CD4-positive, alpha-beta T cell (primary cell): ENCODE measurements at regions not wholly inside any gene's neighbourhood (a gene's known extent, or its start where the extent isn't known, plus 50 kb on each side); places are given as distances from the start of the nearest gene placed in this dataset.

Experiments
- ATAC-seq: fragments of 200-7000 bp; cut with Tn5 transposase; one replicate; pipeline ENCODE4 v1.10.0; 2022; ENCODE audit warnings: mild to moderate bottlenecking; ENCODE audit not compliant: poor library complexity
- CTCF ChIA-PET: fragments of 350-600 bp; sonication (Branson Sonifier 250); formaldehyde crosslinking; loops from one replicate; lab custom pipeline; 2021; ENCODE audit warnings: antibody characterized with exemption, inconsistent platforms; lab: Charles Lee
- POLR2A ChIA-PET: fragments of 350-600 bp; sonication (Branson Sonifier 250); formaldehyde crosslinking; loops from one replicate; lab custom pipeline; 2021; ENCODE audit warnings: antibody characterized with exemption, inconsistent platforms; lab: Charles Lee
- DNase-seq, 14 experiments: peaks; one replicate each; pipeline ENCODE4 v3.0.0-alpha.2; 2013 to 2020; ENCODE audit warnings: mixed read lengths in 2 of 14
- H3K27ac ChIP-seq, 2 donors: one replicate each; pipeline versions ENCODE4 v1.5.1 to v1.7.0; 2013; ENCODE audit warnings: low read length in 2 of 2, low read depth in 1 of 2, mild to moderate bottlenecking in 1 of 2
- H3K27me3 ChIP-seq, 2 experiments: 1 replicate in 1 of 2; 2 replicates in 1 of 2; pipeline versions ENCODE4 v1.6.1 to v1.7.0; 2013; ENCODE audit warnings: low read length in 2 of 2, control low read depth in 1 of 2, mild to moderate bottlenecking in 1 of 2, moderate library complexity in 1 of 2; ENCODE audit not compliant: insufficient read depth in 2 of 2, control insufficient read depth in 1 of 2
- H3K36me3 ChIP-seq: one replicate; pipeline ENCODE4 v1.6.1; 2013; ENCODE audit warnings: low read length, control low read depth; ENCODE audit not compliant: insufficient read depth
- H3K4me1 ChIP-seq: one replicate; pipeline ENCODE4 v1.6.1; 2013; ENCODE audit warnings: low read length, control low read depth; ENCODE audit not compliant: insufficient read depth
- H3K4me3 ChIP-seq: one replicate; pipeline ENCODE4 v1.5.1; 2013; ENCODE audit warnings: mild to moderate bottlenecking, low read length, moderate library complexity
- H3K9me3 ChIP-seq, 2 experiments: 1 replicate in 1 of 2; 2 replicates in 1 of 2; pipeline versions ENCODE4 v1.6.1 to v1.7.0; 2013; ENCODE audit warnings: low read length in 2 of 2, mild to moderate bottlenecking in 2 of 2, control low read depth in 1 of 2, moderate library complexity in 1 of 2; ENCODE audit not compliant: control insufficient read depth in 1 of 2, insufficient read depth in 1 of 2
- H3K27ac Mint-ChIP-seq: one replicate; pipeline ENCODE4 v1.8.0; 2020; ENCODE audit warnings: mixed read lengths
- H3K27me3 Mint-ChIP-seq: one replicate; pipeline ENCODE4 v1.8.0; 2021; ENCODE audit warnings: mixed read lengths
- H3K36me3 Mint-ChIP-seq: one replicate; pipeline ENCODE4 v1.8.0; 2021; ENCODE audit warnings: low read depth, mixed read lengths
- H3K4me1 Mint-ChIP-seq: one replicate; pipeline ENCODE4 v1.8.0; 2021; ENCODE audit warnings: low read depth, mixed read lengths
- H3K4me3 Mint-ChIP-seq: one replicate; pipeline ENCODE4 v1.8.0; 2020; ENCODE audit warnings: mild to moderate bottlenecking, mixed read lengths
- H3K9me3 Mint-ChIP-seq: one replicate; pipeline ENCODE4 v1.8.0; 2020; ENCODE audit warnings: mixed read lengths
- intact Hi-C, 2 experiments: fragments of 100-400 bp; cut with DNase I in 1 of 2; cut with micrococcal nuclease in 1 of 2; formaldehyde crosslinking; loops; one replicate each; pipeline versions ENCODE4 v1.15.1 to v1.9.0; 2023 to 2025; cut with DNase I, micrococcal nuclease
- TF ChIP-seq, protein P1 (sequence below): fragments of 200-600 bp; IDR thresholded peaks from one replicate; pipeline ENCODE4 v1.8.0; 2022; ENCODE audit warnings: antibody characterized with exemption, mild to moderate bottlenecking

DNA sequence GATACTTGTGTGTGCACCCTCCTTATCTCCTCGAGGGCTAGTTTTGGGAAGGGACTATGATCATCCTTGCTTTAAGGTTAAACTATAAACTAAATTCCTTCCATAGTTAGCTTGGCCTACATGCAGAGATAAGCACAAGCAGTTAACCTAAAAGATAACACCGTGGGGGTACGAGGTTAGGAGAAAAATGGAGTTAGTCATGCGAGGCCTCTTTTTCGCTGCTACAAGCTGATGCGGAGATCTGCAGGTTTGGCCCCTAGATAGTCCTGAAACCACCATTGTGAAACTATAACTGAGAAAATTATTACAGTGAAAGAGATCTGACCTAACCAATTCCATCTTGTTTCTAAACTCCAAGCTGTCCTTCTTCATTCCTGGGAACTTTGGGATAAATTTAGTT, 113.7 kb upstream of the ZKSCAN2 start:
- Mint-ChIP-seq H3K27me3 (peaks cover 15% of the 10 kb centered on the region), H3K9me3 (no peaks in the 10 kb centered on the region), H3K4me1 (no peaks in the 10 kb centered on the region), H3K27ac (no peak overlapping the region), H3K36me3 (no peaks in the 10 kb centered on the region), H3K4me3 (no peak overlapping the region)
- TF ChIP-seq, protein P1, sequence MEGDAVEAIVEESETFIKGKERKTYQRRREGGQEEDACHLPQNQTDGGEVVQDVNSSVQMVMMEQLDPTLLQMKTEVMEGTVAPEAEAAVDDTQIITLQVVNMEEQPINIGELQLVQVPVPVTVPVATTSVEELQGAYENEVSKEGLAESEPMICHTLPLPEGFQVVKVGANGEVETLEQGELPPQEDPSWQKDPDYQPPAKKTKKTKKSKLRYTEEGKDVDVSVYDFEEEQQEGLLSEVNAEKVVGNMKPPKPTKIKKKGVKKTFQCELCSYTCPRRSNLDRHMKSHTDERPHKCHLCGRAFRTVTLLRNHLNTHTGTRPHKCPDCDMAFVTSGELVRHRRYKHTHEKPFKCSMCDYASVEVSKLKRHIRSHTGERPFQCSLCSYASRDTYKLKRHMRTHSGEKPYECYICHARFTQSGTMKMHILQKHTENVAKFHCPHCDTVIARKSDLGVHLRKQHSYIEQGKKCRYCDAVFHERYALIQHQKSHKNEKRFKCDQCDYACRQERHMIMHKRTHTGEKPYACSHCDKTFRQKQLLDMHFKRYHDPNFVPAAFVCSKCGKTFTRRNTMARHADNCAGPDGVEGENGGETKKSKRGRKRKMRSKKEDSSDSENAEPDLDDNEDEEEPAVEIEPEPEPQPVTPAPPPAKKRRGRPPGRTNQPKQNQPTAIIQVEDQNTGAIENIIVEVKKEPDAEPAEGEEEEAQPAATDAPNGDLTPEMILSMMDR, result no peak
- ATAC-seq (no peak), DNase-seq (no peak)
- H3K36me3 ChIP-seq, result no peaks in the 10 kb centered on the region
- H3K4me3 ChIP-seq, result no peak overlapping the region
- H3K27ac ChIP-seq, result no peak overlapping the region
- H3K4me1 ChIP-seq, result no peaks in the 10 kb centered on the region
- H3K27me3 ChIP-seq, result peaks cover 0 to 7% of the 10 kb centered on the region in 2 experiments
- intact Hi-C loops, result no loop called here
- ChIA-PET CTCF (no interaction called here), POLR2A (no interaction called here)
- H3K9me3 ChIP-seq, result no peaks in the 10 kb centered on the region

DNA sequence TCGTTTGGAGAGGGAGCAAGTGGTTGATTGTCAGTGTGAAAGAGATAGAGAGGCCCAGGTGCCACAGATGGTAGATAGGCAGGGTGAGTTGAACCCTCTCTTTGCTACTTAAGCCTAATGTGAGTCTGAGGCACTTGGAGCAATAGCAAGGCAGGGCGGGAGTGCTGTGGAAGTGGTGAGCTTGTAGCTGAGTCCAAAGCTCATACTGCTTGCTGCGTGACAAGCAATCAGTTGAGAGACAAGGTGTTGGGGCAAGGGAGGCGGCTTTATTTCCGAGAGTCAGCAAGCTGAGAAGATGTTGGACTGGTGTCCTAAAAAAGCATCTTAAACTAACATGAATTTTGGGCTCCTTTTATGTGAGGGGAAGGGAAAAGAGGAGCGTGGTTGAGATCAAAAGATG, 112.9 kb upstream of the ZKSCAN2 start:
- ATAC-seq, result no peak
- POLR2A ChIA-PET, result no interaction called here
- CTCF ChIA-PET, result no interaction called here
- Mint-ChIP-seq H3K27ac (no peak overlapping the region), H3K4me1 (no peaks in the 10 kb centered on the region), H3K36me3 (no peaks in the 10 kb centered on the region), H3K9me3 (no peaks in the 10 kb centered on the region), H3K27me3 (peaks cover 17% of the 10 kb centered on the region), H3K4me3 (no peak overlapping the region)
- H3K27me3 ChIP-seq, result peaks cover 3 to 4% of the 10 kb centered on the region in 2 experiments
- no peak overlapping the region for H3K4me3 ChIP-seq
- H3K4me1 ChIP-seq, result no peaks in the 10 kb centered on the region
- H3K9me3 ChIP-seq, result no peaks in the 10 kb centered on the region
- no peak overlapping the region for H3K27ac ChIP-seq
- H3K36me3 ChIP-seq, result no peaks in the 10 kb centered on the region
- no peak for DNase-seq
- TF ChIP-seq, protein P1, result no peak
- intact Hi-C loops, result no loop called here

GRCh38 chr16:25367773-25368524, 110.3 kb upstream of the ZKSCAN2 start:
- no peak overlapping the region for H3K27ac Mint-ChIP-seq
- H3K9me3 Mint-ChIP-seq, result no peaks in the 10 kb centered on the region
- H3K4me3 ChIP-seq, result no peak overlapping the region
- H3K4me1 Mint-ChIP-seq, result no peaks in the 10 kb centered on the region
- ATAC-seq (no peak), DNase-seq (no peak)
- peaks cover 0 to 5% of the 10 kb centered on the region in 2 experiments for H3K27me3 ChIP-seq
- ChIA-PET CTCF (no interaction called here), POLR2A (no interaction called here)
- no peaks in the 10 kb centered on the region for H3K36me3 ChIP-seq
- no peaks in the 10 kb centered on the region for H3K4me1 ChIP-seq
- no peak overlapping the region for H3K4me3 Mint-ChIP-seq
- intact Hi-C loops, result no loop called here
- H3K9me3 ChIP-seq, result no peaks in the 10 kb centered on the region
- peaks cover 27% of the 10 kb centered on the region for H3K27me3 Mint-ChIP-seq
- H3K36me3 Mint-ChIP-seq, result no peaks in the 10 kb centered on the region
- no peak overlapping the region for H3K27ac ChIP-seq
- TF ChIP-seq, protein P1, result no peak
